PFSK-1 (cell line): ENCODE measurements at regions not wholly inside any gene's neighbourhood (a gene's known extent, or its start where the extent isn't known, plus 50 kb on each side); places are given as distances from the start of the nearest gene placed in this dataset.

ENCODE experiments used
- FOXP2 ChIP-seq: optimal IDR thresholded peaks from 2 replicates; pipeline ENCODE3; 2011; ENCODE audit warnings: borderline replicate concordance, control low read depth, inconsistent platforms; ENCODE audit not compliant: insufficient read depth; ENCODE audit errors: extremely low read length, extremely low read depth
- TAF1 ChIP-seq: IDR thresholded peaks from 2 replicates; pipeline ENCODE4 v1.6.1; 2012; ENCODE audit warnings: low read length, control low read depth, borderline replicate concordance; ENCODE audit not compliant: insufficient read depth
- TF ChIP-seq, protein P1 (sequence below), 2 experiments: IDR thresholded peaks; 2 replicates each; pipeline versions ENCODE4 v1.6.1 to v1.8.0; 2011 to 2012; ENCODE audit warnings: low read depth in 2 of 2, low read length in 2 of 2, control low read depth in 1 of 2, inconsistent platforms in 1 of 2, mild to moderate bottlenecking in 1 of 2, moderate library complexity in 1 of 2; ENCODE audit not compliant: insufficient read depth in 1 of 2

DNA sequence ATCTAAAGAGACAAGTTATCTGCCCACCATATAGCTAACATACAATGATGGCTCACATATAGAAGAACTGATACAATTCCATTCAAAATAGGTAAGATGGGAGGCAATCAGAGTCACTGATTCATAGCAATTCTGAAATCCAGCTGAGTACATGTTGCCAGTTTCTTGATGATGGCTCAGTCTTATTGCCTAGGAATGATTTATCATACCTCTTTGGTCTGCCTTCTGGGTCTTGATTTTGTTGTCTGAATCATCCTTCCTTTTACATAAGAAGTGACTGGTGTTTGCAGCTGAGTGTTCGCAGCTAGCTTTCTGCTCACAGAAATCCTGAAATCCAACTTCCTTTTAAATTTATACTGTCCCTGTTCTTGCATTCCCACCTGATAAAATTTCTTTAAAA is 463.2 kb upstream of the MGAT4C start:
- TF ChIP-seq TAF1 (no peak), FOXP2 (no peak)
- TF ChIP-seq, protein P1, sequence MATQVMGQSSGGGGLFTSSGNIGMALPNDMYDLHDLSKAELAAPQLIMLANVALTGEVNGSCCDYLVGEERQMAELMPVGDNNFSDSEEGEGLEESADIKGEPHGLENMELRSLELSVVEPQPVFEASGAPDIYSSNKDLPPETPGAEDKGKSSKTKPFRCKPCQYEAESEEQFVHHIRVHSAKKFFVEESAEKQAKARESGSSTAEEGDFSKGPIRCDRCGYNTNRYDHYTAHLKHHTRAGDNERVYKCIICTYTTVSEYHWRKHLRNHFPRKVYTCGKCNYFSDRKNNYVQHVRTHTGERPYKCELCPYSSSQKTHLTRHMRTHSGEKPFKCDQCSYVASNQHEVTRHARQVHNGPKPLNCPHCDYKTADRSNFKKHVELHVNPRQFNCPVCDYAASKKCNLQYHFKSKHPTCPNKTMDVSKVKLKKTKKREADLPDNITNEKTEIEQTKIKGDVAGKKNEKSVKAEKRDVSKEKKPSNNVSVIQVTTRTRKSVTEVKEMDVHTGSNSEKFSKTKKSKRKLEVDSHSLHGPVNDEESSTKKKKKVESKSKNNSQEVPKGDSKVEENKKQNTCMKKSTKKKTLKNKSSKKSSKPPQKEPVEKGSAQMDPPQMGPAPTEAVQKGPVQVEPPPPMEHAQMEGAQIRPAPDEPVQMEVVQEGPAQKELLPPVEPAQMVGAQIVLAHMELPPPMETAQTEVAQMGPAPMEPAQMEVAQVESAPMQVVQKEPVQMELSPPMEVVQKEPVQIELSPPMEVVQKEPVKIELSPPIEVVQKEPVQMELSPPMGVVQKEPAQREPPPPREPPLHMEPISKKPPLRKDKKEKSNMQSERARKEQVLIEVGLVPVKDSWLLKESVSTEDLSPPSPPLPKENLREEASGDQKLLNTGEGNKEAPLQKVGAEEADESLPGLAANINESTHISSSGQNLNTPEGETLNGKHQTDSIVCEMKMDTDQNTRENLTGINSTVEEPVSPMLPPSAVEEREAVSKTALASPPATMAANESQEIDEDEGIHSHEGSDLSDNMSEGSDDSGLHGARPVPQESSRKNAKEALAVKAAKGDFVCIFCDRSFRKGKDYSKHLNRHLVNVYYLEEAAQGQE (IDR thresholded peaks at IDR 0.05; ENCODE audit: insufficient read depth in 1 of 2, low read depth in 2 of 2, low read length in 2 of 2): no peak
